ENCODE measurements at regions not wholly inside any gene's neighbourhood (a gene's known extent, or its start where the extent isn't known, plus 50 kb on each side); places are given as distances from the start of the nearest gene placed in this dataset.

DNA sequence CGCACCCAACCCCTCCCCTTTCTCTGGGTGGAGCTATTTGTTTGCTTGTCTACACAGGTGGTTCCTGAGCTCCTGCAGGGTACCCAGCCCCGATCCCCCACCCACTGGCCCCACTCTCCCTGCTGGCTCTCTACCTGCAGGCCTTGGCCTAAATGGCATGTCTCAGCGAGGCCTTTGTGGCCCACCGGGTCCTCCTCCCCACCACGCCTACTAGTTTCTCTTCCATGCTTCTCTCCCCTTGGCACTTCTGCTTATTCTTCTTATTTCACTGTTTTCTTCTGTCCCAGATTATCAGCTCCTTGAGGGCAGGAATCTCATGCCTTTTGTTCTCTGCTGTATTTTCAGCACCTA is 57.4 kb upstream of the ZNF536 start:
- Histone ChIP-seq H3K27ac (no peak overlapping the region), H3K4me3 (ENCODE audit: low read depth, low read length) (no peak overlapping the region), H3K27me3 (ENCODE audit: insufficient read depth, low read depth, severe bottlenecking) (no peaks in the 10 kb centered on the region), H3K36me3 (no peaks in the 10 kb centered on the region), H3K9me3 (ENCODE audit: severe bottlenecking) (no peaks in the 10 kb centered on the region)
- TF ChIP-seq, protein P1, sequence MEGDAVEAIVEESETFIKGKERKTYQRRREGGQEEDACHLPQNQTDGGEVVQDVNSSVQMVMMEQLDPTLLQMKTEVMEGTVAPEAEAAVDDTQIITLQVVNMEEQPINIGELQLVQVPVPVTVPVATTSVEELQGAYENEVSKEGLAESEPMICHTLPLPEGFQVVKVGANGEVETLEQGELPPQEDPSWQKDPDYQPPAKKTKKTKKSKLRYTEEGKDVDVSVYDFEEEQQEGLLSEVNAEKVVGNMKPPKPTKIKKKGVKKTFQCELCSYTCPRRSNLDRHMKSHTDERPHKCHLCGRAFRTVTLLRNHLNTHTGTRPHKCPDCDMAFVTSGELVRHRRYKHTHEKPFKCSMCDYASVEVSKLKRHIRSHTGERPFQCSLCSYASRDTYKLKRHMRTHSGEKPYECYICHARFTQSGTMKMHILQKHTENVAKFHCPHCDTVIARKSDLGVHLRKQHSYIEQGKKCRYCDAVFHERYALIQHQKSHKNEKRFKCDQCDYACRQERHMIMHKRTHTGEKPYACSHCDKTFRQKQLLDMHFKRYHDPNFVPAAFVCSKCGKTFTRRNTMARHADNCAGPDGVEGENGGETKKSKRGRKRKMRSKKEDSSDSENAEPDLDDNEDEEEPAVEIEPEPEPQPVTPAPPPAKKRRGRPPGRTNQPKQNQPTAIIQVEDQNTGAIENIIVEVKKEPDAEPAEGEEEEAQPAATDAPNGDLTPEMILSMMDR (IDR thresholded peaks at IDR 0.05; ENCODE audit: low read depth, low read length) = no peak
- DNase-seq = no peak

DNA sequence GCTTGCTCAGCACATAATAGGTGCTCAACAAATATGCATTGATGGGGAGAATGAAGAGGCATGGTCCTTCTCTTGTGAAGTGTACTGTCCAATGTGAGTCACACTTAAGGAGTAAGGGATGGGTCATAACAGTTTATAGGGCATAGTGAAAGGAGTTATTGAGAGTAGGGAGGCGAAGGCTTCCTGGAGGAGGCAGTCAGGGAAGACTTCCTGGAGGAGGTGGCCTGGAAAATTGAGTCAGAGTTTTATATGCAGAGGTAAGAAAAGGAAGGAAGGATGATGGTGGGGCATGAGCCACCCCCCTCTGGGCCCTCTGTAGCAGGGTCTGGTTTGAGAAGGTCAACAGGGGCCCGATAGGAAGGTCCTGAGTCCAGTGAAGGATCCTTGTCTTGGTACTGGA is 57.0 kb upstream of the ZNF536 start:
- DNase-seq = no peak
- no peak overlapping the region for H3K4me3 ChIP-seq (ENCODE audit: low read depth, low read length)
- H3K27me3 ChIP-seq (ENCODE audit: insufficient read depth, low read depth, severe bottlenecking) = no peaks in the 10 kb centered on the region
- H3K9me3 ChIP-seq (ENCODE audit: severe bottlenecking) = no peaks in the 10 kb centered on the region
- H3K27ac ChIP-seq = no peak overlapping the region
- H3K36me3 ChIP-seq = no peaks in the 10 kb centered on the region
- TF ChIP-seq, protein P1 (IDR thresholded peaks at IDR 0.05; ENCODE audit: low read depth, low read length) = no peak

DNA sequence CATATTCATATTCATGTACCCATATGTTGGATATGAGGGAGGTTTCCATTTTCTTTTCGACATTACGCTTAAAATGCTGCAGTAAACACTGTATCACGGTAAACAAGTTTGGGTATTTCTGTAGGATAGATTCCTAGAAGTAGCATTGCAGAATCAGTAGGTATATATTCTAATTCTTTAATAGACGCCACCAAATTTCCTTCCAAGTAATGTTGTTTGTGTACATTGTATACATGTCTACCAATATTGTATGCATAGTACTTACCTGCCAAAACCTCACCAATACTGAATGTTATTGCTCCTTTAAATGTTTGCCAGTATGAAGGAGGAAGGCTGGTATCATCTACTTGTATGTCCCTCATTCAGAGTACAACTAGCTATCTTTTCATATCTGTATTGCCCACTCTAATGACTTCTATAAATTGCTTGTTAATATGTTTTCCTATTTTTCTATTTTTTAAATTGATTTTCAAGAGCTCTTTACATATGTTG is 56.1 kb upstream of the ZNF536 start:
- Histone ChIP-seq H3K4me3 (ENCODE audit: low read depth, low read length) (no peak overlapping the region), H3K9me3 (ENCODE audit: severe bottlenecking) (no peaks in the 10 kb centered on the region), H3K27me3 (ENCODE audit: insufficient read depth, low read depth, severe bottlenecking) (no peaks in the 10 kb centered on the region), H3K27ac (no peak overlapping the region), H3K36me3 (no peaks in the 10 kb centered on the region)
- no peak for DNase-seq
- TF ChIP-seq, protein P1 (IDR thresholded peaks at IDR 0.05; ENCODE audit: low read depth, low read length) = no peak

DNA sequence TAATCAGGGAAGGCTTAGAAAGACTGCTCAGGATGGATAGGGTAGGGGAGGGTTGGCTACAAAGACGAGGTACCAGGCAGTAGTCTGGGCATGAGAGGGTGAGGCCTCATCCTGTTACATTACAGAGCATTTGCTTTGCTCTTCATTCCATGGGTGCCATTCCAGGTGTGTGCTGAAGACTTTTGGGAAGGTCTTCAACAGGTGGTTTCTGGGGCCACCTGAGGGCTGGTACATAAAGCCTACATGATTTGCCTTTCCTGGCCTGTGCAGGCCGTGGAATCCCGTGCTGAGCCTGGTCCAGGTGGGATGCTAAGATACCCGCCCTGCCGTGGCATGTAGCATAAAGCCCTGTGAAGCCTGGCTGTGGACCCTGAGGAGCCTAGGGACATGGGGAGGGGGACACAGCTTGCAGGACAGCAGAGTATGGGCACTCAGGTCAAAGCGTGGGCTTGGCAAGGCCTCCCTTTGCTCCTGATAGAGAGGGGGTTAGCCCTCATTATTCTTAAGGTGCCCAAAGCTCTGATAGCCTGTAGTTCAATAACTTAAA is 55.6 kb upstream of the ZNF536 start:
- DNase-seq = no peak
- Histone ChIP-seq H3K4me3 (ENCODE audit: low read depth, low read length) (no peak overlapping the region), H3K9me3 (ENCODE audit: severe bottlenecking) (no peaks in the 10 kb centered on the region), H3K27me3 (ENCODE audit: insufficient read depth, low read depth, severe bottlenecking) (no peaks in the 10 kb centered on the region), H3K36me3 (no peaks in the 10 kb centered on the region), H3K27ac (no peak overlapping the region)
- TF ChIP-seq, protein P1 (IDR thresholded peaks at IDR 0.05; ENCODE audit: low read depth, low read length) = no peak

DNA sequence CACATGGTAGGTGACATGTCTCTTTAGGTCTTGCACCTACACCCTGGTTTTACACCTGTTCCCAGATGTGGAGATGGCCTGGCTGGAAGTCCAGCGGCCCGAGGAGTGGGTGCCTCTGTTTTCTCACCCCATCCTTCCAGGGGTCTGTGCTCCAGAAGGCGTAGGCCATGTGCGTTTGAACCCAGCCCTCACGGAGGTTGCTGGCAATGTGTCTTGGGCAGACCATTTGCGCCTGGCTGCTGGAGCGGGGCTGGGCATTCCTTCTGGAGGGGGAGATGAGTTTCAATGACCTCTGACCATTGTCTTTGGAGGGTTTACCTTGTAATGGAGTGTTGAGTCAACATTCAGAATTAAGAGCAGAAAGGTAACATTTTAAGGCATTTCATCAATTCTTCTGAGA is 54.8 kb upstream of the ZNF536 start:
- H3K4me3 ChIP-seq (ENCODE audit: low read depth, low read length) = no peak overlapping the region
- H3K36me3 ChIP-seq = no peaks in the 10 kb centered on the region
- no peaks in the 10 kb centered on the region for H3K9me3 ChIP-seq (ENCODE audit: severe bottlenecking)
- H3K27me3 ChIP-seq (ENCODE audit: insufficient read depth, low read depth, severe bottlenecking) = no peaks in the 10 kb centered on the region
- TF ChIP-seq, protein P1 (IDR thresholded peaks at IDR 0.05; ENCODE audit: low read depth, low read length) = no peak
- H3K27ac ChIP-seq = no peak overlapping the region
- no peak for DNase-seq

DNA sequence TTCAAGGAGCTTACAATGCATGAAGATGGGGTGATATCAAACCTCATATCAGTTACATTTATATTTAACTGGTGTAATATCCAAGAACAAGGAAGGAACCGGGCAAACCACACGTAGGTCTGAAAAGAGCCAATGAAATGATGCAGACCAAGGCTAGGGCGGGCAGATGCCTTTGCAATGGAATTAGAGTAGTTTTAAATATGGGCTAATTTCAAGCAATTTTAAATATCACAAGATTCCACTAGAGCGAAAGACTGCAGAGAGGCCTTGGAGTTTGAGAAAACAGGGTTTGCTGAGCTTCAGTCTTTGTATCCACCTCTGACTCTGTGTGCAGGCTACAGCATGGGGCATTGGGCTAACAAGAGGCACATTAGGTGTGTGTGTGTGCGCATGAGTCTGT is 53.9 kb upstream of the ZNF536 start:
- H3K4me3 ChIP-seq (ENCODE audit: low read depth, low read length) = no peak overlapping the region
- TF ChIP-seq, protein P1 (IDR thresholded peaks at IDR 0.05; ENCODE audit: low read depth, low read length) = no peak
- H3K9me3 ChIP-seq (ENCODE audit: severe bottlenecking) = no peaks in the 10 kb centered on the region
- H3K27ac ChIP-seq = no peak overlapping the region
- no peaks in the 10 kb centered on the region for H3K36me3 ChIP-seq
- H3K27me3 ChIP-seq (ENCODE audit: insufficient read depth, low read depth, severe bottlenecking) = no peaks in the 10 kb centered on the region
- no peak for DNase-seq

Data from WERI-Rb-1 (cell line).